ENCODE measurements at regions not wholly inside any gene's neighbourhood (a gene's known extent, or its start where the extent isn't known, plus 50 kb on each side); places are given as distances from the start of the nearest gene placed in this dataset.

GRCh38 chr4:177573507-177573906, 131.3 kb upstream of the AGA start:
- Histone ChIP-seq H2AFZ (ENCODE audit: low read length) (no peak overlapping the region), H3K4me3 (ENCODE audit: insufficient read depth, low read length) (no peak overlapping the region), H3K4me2 (ENCODE audit: insufficient read depth, low read length) (peak overlapping the region; percentile 21), H3K27me3 (ENCODE audit: insufficient read depth, low read length) (no peaks in the 10 kb centered on the region), H3K36me3 (ENCODE audit: insufficient read depth, low read length) (no peaks in the 10 kb centered on the region), H3K79me2 (ENCODE audit: insufficient read depth, low read length) (no peaks in the 10 kb centered on the region), H3K27ac (ENCODE audit: low read depth, low read length) (no peak overlapping the region), H3K9me3 (ENCODE audit: low read depth, low read length) (no peaks in the 10 kb centered on the region), H3K4me1 (ENCODE audit: insufficient read depth, low read length) (peaks cover 11% of the 10 kb centered on the region), H4K20me1 (ENCODE audit: insufficient read depth, low read length) (no peaks in the 10 kb centered on the region)
- TF ChIP-seq CTCF (IDR thresholded peaks at IDR 0.05; ENCODE audit: extremely low read depth, low read depth, low read length), result no peak
- no peak for DNase-seq (ENCODE audit: insufficient read length, low spot score, missing footprints)

- H3K27me3 ChIP-seq (ENCODE audit: insufficient read depth, low read length), result no peaks in the 10 kb centered on the region
- H4K20me1 ChIP-seq (ENCODE audit: insufficient read depth, low read length), result no peaks in the 10 kb centered on the region
- TF ChIP-seq CTCF (IDR thresholded peaks at IDR 0.05; ENCODE audit: extremely low read depth, low read depth, low read length), result no peak
- H2AFZ ChIP-seq (ENCODE audit: low read length), result no peak overlapping the region
- H3K9me3 ChIP-seq (ENCODE audit: low read depth, low read length), result no peaks in the 10 kb centered on the region
- no peaks in the 10 kb centered on the region for H3K36me3 ChIP-seq (ENCODE audit: insufficient read depth, low read length)
- H3K27ac ChIP-seq (ENCODE audit: low read depth, low read length), result no peak overlapping the region
- no peaks in the 10 kb centered on the region for H3K79me2 ChIP-seq (ENCODE audit: insufficient read depth, low read length)
- peak overlapping the region; percentile 21 for H3K4me2 ChIP-seq (ENCODE audit: insufficient read depth, low read length)
- peaks cover 11% of the 10 kb centered on the region for H3K4me1 ChIP-seq (ENCODE audit: insufficient read depth, low read length)
- DNase-seq (ENCODE audit: insufficient read length, low spot score, missing footprints), result no peak
- no peak overlapping the region for H3K4me3 ChIP-seq (ENCODE audit: insufficient read depth, low read length)
Measured at GRCh38 chr4:177574446-177574845, 132.2 kb upstream of the AGA start.

- Histone ChIP-seq H3K4me3 (ENCODE audit: insufficient read depth, low read length) (no peak overlapping the region), H3K27ac (ENCODE audit: low read depth, low read length) (no peak overlapping the region), H3K79me2 (ENCODE audit: insufficient read depth, low read length) (no peaks in the 10 kb centered on the region), H3K9me3 (ENCODE audit: low read depth, low read length) (no peaks in the 10 kb centered on the region), H3K36me3 (ENCODE audit: insufficient read depth, low read length) (no peaks in the 10 kb centered on the region), H3K27me3 (ENCODE audit: insufficient read depth, low read length) (no peaks in the 10 kb centered on the region), H2AFZ (ENCODE audit: low read length) (no peak overlapping the region), H3K4me2 (ENCODE audit: insufficient read depth, low read length) (no peak overlapping the region), H4K20me1 (ENCODE audit: insufficient read depth, low read length) (no peaks in the 10 kb centered on the region), H3K4me1 (ENCODE audit: insufficient read depth, low read length) (no peaks in the 10 kb centered on the region)
- DNase-seq (ENCODE audit: insufficient read length, low spot score, missing footprints), result no peak
- TF ChIP-seq CTCF (IDR thresholded peaks at IDR 0.05; ENCODE audit: extremely low read depth, low read depth, low read length), result no peak
Measured at GRCh38 chr4:177579649-177580048, 137.4 kb upstream of the AGA start.

- Histone ChIP-seq H4K20me1 (ENCODE audit: insufficient read depth, low read length) (no peaks in the 10 kb centered on the region), H3K4me3 (ENCODE audit: insufficient read depth, low read length) (no peak overlapping the region), H3K4me2 (ENCODE audit: insufficient read depth, low read length) (no peak overlapping the region), H3K9me3 (ENCODE audit: low read depth, low read length) (no peaks in the 10 kb centered on the region), H3K79me2 (ENCODE audit: insufficient read depth, low read length) (no peaks in the 10 kb centered on the region), H3K27me3 (ENCODE audit: insufficient read depth, low read length) (no peaks in the 10 kb centered on the region), H3K36me3 (ENCODE audit: insufficient read depth, low read length) (no peaks in the 10 kb centered on the region), H3K4me1 (ENCODE audit: insufficient read depth, low read length) (no peaks in the 10 kb centered on the region), H3K27ac (ENCODE audit: low read depth, low read length) (no peak overlapping the region), H2AFZ (ENCODE audit: low read length) (no peak overlapping the region)
- no peak for TF ChIP-seq CTCF (IDR thresholded peaks at IDR 0.05; ENCODE audit: extremely low read depth, low read depth, low read length)
- DNase-seq (ENCODE audit: insufficient read length, low spot score, missing footprints), result no peak
Measured at GRCh38 chr4:177582992-177583391, 140.8 kb upstream of the AGA start.
